Midbrain (tissue), 1 donor: ENCODE measurements at regions not wholly inside any gene's neighbourhood (a gene's known extent, or its start where the extent isn't known, plus 50 kb on each side); places are given as distances from the start of the nearest gene placed in this dataset.
"Not testable (repeated sequence)": the region's sequence is repeated elsewhere in the genome, so short reads cannot be mapped to it uniquely, and the experiment has no call there.

Experiments
- DNase-seq: peaks from one replicate; lab custom pipeline; 2025; lab: John Stamatoyannopoulos, UW

GRCh38 chr7:79778786-79779770, 325.6 kb upstream of the MAGI2 start:
- no peak for DNase-seq

DNA sequence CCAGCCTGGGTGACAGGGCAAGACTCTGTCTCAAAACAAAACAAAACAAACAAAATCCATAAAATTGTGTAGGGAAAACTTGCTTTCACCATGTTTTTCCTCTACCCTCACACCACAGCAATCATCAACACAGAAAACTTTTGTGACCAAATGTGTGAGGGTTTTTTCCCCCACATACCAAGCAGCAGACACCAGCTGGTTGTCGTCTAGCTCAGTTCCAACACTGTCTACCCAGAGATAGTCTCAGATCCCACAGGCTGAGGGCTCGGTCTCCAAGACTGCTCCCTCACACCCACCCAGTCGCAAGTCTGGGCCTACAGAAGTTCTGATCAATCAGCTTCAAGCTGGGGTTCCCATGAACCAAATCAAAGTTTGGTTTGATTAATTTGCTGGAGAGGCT, 322.4 kb upstream of the MAGI2 start:
- DNase-seq, result no peak

- DNase-seq, result no peak
Observed at GRCh38 chr7:79774150-79774549, 320.7 kb upstream of the MAGI2 start.

DNA sequence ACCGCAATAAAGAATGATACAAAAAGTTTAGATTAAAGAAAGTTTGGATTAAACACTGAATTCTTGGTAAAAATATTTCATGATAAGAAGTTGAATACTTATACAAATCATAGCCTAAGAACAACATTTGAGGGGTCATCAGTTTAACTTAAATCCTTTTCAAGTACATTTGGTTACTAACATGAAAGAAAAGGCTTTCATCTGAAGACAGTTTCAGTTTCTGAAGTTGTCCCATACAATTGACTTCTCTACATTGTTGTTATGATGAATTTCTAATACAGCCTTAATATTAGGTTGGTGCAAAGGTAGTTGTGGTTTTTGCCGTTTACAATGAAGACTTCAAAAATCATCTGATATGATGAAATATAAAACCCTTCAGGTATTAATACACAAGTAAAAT, 317.5 kb upstream of the MAGI2 start:
- DNase-seq, result no peak

DNA sequence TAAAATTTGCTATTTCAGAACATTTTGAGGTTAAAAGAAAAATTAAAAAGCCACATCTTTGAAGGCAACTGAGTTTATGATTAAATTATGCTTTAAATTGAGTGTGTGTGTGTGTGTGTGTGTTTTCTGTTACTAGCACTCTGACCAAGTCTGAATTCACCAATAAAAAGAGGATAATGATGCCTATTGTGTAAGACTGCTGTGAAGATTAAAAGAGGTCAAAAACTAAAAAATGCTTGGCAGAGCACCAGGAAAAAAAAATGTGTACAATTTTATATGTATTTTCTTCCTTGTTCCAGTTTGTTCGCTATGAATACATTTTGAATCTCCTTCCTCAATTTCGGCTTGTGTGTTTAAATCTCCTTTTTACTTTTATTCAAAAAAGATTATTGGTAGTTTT, 316.6 kb upstream of the MAGI2 start:
- no peak for DNase-seq

GRCh38 chr7:79767876-79768560, 314.6 kb upstream of the MAGI2 start:
- not testable (repeated sequence) for DNase-seq

DNA sequence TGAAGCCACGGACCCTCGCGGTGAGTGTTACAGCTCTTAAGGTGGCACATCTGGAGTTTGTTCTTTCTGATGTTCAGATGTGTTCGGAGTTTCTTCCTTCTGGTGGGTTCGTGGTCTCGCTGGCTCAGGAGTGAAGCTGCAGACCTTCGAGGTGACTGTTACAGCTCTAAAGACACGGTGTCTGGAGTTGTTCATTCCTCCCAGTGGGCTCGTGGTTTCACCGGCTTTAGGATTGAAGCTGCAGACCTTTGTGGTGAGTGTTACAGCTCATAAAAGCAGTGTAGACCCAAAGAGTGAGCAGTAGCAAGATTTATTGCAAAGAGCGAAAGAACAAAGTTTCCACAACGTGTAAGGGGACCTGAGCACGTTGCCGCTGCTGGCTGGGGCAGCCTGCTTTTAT, 313.7 kb upstream of the MAGI2 start:
- not testable (repeated sequence) for DNase-seq

DNA sequence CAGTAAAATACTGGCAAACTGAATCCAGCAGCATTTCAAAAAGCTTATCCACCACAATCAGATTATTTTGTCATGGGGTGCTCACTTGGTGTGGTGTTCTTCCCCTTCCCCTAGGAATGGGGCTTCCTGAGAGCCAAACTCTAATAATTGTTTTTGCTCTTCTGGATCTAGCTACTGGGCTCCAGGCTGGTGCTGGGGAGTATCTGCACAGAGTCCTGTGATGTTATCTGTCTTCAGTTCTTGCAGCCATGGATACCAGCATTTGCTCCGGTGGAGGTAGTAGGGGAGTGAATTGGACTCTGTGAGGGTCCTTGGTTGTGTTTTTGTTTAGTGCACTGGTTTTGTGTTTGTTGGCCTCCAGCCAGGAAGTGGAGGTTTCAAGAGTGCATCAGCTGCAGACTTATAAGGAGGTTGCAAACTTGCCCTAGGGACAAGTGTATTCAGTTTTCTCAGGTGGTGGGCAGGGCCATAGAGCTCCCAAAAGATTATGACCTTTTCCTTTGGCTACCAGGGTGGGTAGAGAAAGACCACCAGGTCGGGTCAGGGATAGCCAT, 308.5 kb upstream of the MAGI2 start:
- DNase-seq, result no peak

DNA sequence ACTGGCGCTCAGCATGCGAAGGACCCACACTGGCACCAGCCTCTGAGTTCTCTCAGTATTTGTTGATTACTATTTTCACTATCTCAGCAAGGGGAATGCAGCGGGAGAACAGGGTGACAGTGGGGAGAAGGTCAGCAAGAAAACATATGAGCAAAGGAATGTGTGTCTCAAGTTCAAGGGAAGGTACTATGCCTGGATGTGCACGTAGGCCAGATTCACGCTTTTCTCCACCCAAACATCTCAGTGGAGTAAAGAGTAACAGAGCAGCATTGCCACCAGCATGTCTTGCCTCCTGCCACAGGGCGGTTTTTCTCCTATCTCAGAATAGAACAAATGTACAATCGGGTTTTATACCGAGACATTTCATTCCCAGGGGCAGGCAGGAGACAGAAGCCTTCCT, 297.5 kb upstream of the MAGI2 start:
- DNase-seq, result not testable (repeated sequence)

DNA sequence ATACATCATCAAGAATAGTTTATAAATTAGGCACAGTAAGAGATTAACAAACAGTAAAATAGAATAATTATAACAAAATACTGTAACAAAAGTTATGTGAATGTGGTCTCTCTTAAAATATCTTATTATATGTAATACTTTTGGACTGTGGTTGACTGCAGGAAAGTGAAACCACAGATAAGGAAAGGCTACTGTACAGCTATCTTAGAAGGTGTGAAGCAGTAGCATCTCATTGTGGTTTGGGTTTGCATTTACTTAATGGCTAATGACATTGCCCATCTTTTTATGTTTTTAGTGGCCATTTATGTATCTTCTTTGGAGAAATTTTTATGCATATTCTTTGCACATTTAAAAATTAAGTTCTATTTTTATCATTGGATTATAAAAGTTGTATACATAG, 296.4 kb upstream of the MAGI2 start:
- no peak for DNase-seq

GRCh38 chr7:79741684-79742083, 288.2 kb upstream of the MAGI2 start:
- no peak for DNase-seq

- DNase-seq, result no peak
Observed at GRCh38 chr7:79740076-79740475, 286.6 kb upstream of the MAGI2 start.

DNA sequence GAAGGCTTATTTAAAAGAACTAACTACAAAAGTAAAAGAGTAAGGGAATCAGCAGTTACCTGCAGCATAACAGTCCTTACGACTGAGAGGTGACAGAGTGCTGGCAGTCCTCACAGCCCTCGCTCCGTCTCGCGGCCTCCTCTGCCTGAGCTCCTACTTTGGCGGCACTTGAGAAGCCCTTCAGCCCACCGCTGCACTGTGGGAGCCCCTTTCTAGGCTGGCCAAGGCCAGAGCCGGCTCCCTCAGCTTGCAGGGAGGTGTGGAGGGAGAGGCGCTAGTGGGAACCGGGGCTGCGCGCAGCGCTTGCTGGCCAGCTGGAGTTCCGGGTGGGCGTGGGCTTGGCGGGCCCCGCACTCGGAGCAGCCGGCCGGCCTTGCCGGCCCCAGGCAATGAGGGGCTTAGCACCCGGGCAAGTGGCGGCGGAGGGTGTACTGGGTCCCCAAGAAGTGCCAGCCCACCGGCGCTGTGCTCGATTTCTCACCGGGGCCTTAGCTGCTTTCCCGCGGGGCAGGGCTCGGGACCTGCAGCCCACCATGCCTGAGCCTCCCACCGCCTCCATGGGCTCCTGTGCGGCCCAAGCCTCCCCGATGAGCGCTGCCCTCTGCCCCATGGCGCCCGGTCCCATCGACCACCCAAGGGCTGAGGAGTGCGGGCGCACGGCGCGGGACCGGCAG, 285.7 kb upstream of the MAGI2 start:
- DNase-seq, result not testable (repeated sequence)

DNA sequence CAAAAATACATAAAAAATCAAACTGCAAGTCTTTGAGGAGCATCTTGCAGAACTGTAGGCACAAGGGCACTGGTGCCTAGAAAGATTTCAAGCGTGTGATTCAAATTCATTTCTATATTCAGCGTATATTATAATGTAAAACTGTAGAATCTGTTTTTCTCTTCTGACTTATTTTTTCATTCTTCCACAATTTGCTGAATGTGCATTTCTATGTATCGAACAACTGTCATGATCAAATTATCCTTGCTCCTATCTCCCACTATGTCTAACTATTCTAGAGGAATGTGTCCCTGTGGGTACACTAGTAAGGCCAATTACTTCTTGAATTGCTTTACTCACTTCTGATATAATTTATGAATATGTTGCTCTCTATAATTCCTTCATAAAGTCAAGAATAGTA, 283.0 kb upstream of the MAGI2 start:
- no peak for DNase-seq

DNA sequence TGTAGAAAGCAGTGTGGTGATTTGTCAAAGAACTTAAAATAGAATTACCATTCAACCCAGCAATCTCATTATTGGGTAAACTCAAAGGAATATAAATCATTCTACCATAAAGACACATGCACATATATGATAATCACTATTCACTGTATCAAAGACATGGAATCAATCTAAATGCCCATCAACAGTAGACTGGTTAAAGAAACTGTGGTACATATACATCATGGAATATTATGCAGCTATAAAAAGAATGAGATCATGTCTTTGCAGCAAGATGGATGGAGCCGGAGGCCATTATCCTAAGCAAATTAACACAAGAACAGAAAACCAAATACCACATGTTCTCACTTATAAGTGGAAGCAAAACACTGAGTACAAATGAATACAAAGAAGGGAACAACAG, 281.5 kb upstream of the MAGI2 start:
- DNase-seq, result no peak

DNA sequence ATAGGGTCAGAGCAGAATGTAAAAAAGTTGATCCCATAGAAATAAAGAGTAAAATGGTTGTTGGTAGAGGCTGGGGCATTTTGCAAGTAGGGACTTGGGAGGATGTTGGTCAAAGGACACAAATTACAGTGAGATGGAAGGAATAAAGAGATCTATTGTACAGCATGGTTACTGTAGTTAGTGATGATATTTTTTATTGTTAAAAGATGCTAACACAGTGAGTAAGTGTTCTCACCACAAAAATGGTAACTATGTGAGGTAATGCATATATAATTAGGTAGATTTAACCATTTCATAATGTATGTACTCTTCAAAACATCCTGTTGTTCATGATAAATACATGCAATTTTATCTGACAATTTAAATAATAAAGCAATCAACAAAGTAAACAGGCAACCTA, 280.7 kb upstream of the MAGI2 start:
- no peak for DNase-seq

DNA sequence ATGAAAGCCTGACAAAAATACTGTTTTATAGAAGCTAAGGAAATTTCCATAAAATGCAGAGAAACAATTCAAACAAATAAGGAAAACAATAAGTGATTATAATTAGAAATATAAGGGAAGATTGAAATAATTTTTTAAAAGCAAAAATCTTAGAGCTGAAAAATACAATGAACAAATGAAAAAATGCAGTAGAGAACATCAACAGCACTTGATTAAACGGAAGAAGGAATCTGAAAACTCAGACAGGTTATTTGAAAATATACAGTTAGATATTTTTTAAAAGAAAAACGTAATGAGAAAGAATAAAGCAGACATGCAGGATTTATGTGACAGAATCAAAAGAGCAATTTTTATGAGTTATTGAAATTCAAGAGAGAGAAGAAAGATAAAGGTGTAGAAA, 279.1 kb upstream of the MAGI2 start:
- no peak for DNase-seq

- DNase-seq, result no peak
Observed at GRCh38 chr7:79730971-79731370, 277.5 kb upstream of the MAGI2 start.

GRCh38 chr7:79723833-79724618, 270.6 kb upstream of the MAGI2 start:
- no peak for DNase-seq

GRCh38 chr7:79722217-79722616, 268.8 kb upstream of the MAGI2 start:
- DNase-seq, result no peak

- no peak for DNase-seq
Observed at GRCh38 chr7:79719216-79719615, 265.7 kb upstream of the MAGI2 start.

- DNase-seq, result no peak
Observed at GRCh38 chr7:79716329-79716728, 262.9 kb upstream of the MAGI2 start.
